ENCODE measurements at regions not wholly inside any gene's neighbourhood (a gene's known extent, or its start where the extent isn't known, plus 50 kb on each side); places are given as distances from the start of the nearest gene placed in this dataset.

DNA sequence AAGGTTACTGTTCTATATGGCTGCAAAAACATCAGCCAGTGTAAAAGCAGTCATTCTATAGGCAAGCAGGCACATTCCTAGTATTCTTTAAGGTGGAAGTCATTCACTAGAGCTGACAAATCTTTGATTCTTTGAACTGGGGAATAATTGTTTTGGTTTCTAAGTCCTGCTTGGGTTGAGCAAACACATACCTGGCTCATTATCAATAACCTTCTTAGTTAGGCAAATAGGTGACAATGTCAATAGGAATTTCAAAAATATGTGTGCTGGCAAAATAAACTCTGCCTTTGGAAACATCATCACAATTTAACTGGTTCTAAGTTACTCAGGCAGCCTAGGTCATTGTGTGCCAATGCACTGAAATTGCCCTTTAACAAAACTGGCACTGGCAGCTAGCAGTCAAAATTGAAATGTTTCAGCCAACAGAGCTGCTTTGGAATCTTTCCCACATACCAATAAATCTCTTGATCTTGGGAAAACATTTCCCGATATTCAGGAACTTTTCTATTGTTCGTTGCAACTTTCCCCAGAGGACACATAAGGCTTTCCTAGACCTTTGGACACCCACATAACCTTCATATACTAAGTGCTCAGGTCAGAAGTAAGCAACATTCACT, 402.0 kb upstream of the MMADHC start:
- Histone ChIP-seq H2AFZ (ENCODE audit: low read length) (no peak overlapping the region), H3K79me2 (ENCODE audit: insufficient read depth, low read length) (no peaks in the 10 kb centered on the region), H3K4me2 (ENCODE audit: low read length) (no peak overlapping the region), H3K36me3 (ENCODE audit: insufficient read depth, low read length) (no peaks in the 10 kb centered on the region), H3K9ac (ENCODE audit: low read length) (no peak overlapping the region), H3K9me3 (ENCODE audit: low read length) (no peaks in the 10 kb centered on the region), H3K27me3 (ENCODE audit: insufficient read depth, low read length) (no peaks in the 10 kb centered on the region), H3K9me2 (ENCODE audit: low read depth, low read length) (no peaks in the 10 kb centered on the region), H3F3A (ENCODE audit: insufficient read depth, low read length) (no peaks in the 10 kb centered on the region), H3K4me3 (ENCODE audit: low read depth, low read length, poor library complexity, severe bottlenecking) (no peak overlapping the region), H4K20me1 (ENCODE audit: insufficient read depth, low read length) (no peaks in the 10 kb centered on the region), H3K27ac (ENCODE audit: low read depth, low read length, poor library complexity, severe bottlenecking) (no peak overlapping the region), H3K4me1 (ENCODE audit: insufficient read depth, low read length, severe bottlenecking) (no peaks in the 10 kb centered on the region)
- TF ChIP-seq CTCF (IDR thresholded peaks at IDR 0.05; ENCODE audit: low read length): no peak
- TF ChIP-seq EZH2 (IDR thresholded peaks at IDR 0.05; ENCODE audit: borderline replicate concordance, low read length): no peak

DNA sequence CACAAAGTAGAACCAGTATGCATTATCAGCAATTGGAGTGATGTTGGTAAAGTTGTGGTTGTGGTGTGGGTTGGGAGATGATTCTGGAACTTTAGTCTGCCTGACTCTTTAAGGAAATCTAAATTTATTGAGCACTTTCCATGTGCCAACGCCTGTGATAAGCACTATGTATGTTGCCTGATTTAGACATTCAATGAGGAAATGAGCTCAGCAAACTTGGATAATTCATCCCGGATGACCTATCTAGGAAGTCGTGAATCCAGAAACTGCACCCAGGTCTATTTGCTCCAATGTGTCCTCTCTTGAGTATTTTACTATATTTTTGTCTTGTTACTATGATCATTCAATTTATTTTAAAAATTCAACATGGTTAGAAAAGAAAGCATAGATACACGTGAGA, 400.8 kb upstream of the MMADHC start:
- no peak overlapping the region for H2AFZ ChIP-seq (ENCODE audit: low read length)
- no peak overlapping the region for H3K4me3 ChIP-seq (ENCODE audit: low read depth, low read length, poor library complexity, severe bottlenecking)
- H3K9ac ChIP-seq (ENCODE audit: low read length): no peak overlapping the region
- no peaks in the 10 kb centered on the region for H3K9me3 ChIP-seq (ENCODE audit: low read length)
- H3K27me3 ChIP-seq (ENCODE audit: insufficient read depth, low read length): no peaks in the 10 kb centered on the region
- H3F3A ChIP-seq (ENCODE audit: insufficient read depth, low read length): no peaks in the 10 kb centered on the region
- TF ChIP-seq EZH2 (IDR thresholded peaks at IDR 0.05; ENCODE audit: borderline replicate concordance, low read length): no peak
- no peaks in the 10 kb centered on the region for H4K20me1 ChIP-seq (ENCODE audit: insufficient read depth, low read length)
- no peaks in the 10 kb centered on the region for H3K79me2 ChIP-seq (ENCODE audit: insufficient read depth, low read length)
- H3K4me2 ChIP-seq (ENCODE audit: low read length): no peak overlapping the region
- no peaks in the 10 kb centered on the region for H3K36me3 ChIP-seq (ENCODE audit: insufficient read depth, low read length)
- H3K9me2 ChIP-seq (ENCODE audit: low read depth, low read length): no peaks in the 10 kb centered on the region
- H3K27ac ChIP-seq (ENCODE audit: low read depth, low read length, poor library complexity, severe bottlenecking): no peak overlapping the region
- H3K4me1 ChIP-seq (ENCODE audit: insufficient read depth, low read length, severe bottlenecking): no peaks in the 10 kb centered on the region

- Histone ChIP-seq H3K4me1 (ENCODE audit: insufficient read depth, low read length, severe bottlenecking) (no peaks in the 10 kb centered on the region), H4K20me1 (ENCODE audit: insufficient read depth, low read length) (no peaks in the 10 kb centered on the region), H3K4me2 (ENCODE audit: low read length) (no peak overlapping the region), H3K27ac (ENCODE audit: low read depth, low read length, poor library complexity, severe bottlenecking) (no peak overlapping the region), H3K4me3 (ENCODE audit: low read depth, low read length, poor library complexity, severe bottlenecking) (no peak overlapping the region), H3F3A (ENCODE audit: insufficient read depth, low read length) (no peaks in the 10 kb centered on the region), H3K9me3 (ENCODE audit: low read length) (no peaks in the 10 kb centered on the region), H3K36me3 (ENCODE audit: insufficient read depth, low read length) (no peaks in the 10 kb centered on the region), H3K79me2 (ENCODE audit: insufficient read depth, low read length) (no peaks in the 10 kb centered on the region), H3K27me3 (ENCODE audit: insufficient read depth, low read length) (no peaks in the 10 kb centered on the region), H3K9me2 (ENCODE audit: low read depth, low read length) (no peaks in the 10 kb centered on the region), H2AFZ (ENCODE audit: low read length) (no peak overlapping the region), H3K9ac (ENCODE audit: low read length) (no peak overlapping the region)
- TF ChIP-seq EZH2 (IDR thresholded peaks at IDR 0.05; ENCODE audit: borderline replicate concordance, low read length) (no peak), CTCF (IDR thresholded peaks at IDR 0.05; ENCODE audit: low read length) (no peak)
Measured at GRCh38 chr2:149986861-149987260, 399.3 kb upstream of the MMADHC start.

DNA sequence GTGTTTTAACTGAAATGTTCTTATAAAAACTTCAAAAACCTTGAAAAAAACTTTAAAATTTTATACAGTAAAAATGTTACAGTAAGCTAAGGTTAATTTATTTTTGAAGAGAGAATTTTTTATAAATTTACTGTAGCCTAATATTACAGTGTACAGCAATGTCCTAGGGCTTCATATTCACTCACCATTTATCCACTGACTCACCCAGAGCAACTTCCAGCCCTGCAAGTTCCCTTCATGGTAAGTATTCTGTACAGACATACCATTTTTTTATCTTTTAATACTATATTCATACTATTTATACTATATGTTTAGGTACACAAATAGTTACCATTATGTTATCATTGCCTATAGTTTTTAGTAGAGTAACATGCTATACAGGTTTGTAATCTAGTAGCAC, 396.7 kb upstream of the MMADHC start:
- Histone ChIP-seq H4K20me1 (ENCODE audit: insufficient read depth, low read length) (no peaks in the 10 kb centered on the region), H3K4me2 (ENCODE audit: low read length) (no peak overlapping the region), H3K27ac (ENCODE audit: low read depth, low read length, poor library complexity, severe bottlenecking) (no peak overlapping the region), H3K9me2 (ENCODE audit: low read depth, low read length) (no peaks in the 10 kb centered on the region), H3K4me1 (ENCODE audit: insufficient read depth, low read length, severe bottlenecking) (no peaks in the 10 kb centered on the region), H3K79me2 (ENCODE audit: insufficient read depth, low read length) (no peaks in the 10 kb centered on the region), H3F3A (ENCODE audit: insufficient read depth, low read length) (no peaks in the 10 kb centered on the region), H3K36me3 (ENCODE audit: insufficient read depth, low read length) (no peaks in the 10 kb centered on the region), H3K9me3 (ENCODE audit: low read length) (no peaks in the 10 kb centered on the region), H2AFZ (ENCODE audit: low read length) (no peak overlapping the region), H3K9ac (ENCODE audit: low read length) (no peak overlapping the region), H3K27me3 (ENCODE audit: insufficient read depth, low read length) (no peaks in the 10 kb centered on the region), H3K4me3 (ENCODE audit: low read depth, low read length, poor library complexity, severe bottlenecking) (no peak overlapping the region)
- no peak for TF ChIP-seq CTCF (IDR thresholded peaks at IDR 0.05; ENCODE audit: low read length)
- TF ChIP-seq EZH2 (IDR thresholded peaks at IDR 0.05; ENCODE audit: borderline replicate concordance, low read length): no peak
